SKM-1 (cell line): ENCODE measurements at regions not wholly inside any gene's neighbourhood (a gene's known extent, or its start where the extent isn't known, plus 50 kb on each side); places are given as distances from the start of the nearest gene placed in this dataset.

Experiments used
- DNase-seq: peaks from one replicate; lab custom pipeline; 2025; ENCODE audit not compliant: unreplicated experiment; lab: John Stamatoyannopoulos, UW

DNA sequence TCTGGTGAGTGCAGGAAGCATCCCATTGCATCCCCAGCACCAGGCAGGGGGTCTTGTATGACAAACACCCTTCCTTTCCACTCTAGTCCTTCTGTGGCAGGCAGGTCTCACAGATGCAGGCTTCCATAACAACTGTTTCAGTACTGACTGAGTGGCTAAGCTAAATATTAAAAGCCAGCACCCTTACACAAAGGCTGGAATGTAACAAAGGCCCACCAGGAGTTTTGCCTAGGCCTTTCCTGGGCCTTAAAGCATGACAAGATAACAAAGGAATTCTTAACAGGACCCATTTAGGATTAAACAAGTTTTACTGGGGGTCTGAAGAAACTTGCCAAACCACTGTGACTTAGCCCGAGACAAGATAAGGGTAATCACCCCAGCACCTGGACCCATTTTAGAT, 228.9 kb upstream of the RPL38 start:
- DNase-seq = no peak

DNA sequence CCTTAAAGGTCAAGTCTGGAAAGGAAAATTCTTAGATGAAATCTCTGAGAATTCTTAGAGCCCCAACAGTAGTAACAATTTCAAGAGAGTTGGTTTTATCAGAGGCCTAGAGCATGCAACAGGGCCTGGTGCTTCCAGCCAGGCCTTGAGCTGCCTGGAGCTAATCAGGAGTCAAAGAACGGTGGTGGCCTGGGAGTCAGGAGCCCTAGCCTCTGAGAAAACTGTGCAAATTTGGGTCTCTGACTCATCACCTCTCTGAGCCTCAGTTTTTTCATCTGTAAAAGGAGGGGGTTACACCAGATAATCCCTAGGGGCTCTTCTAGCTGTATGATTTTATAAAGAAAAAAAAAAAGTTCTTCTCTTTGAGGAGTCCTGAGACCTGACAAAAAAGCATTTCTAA, 227.3 kb upstream of the RPL38 start:
- DNase-seq = no peak

DNA sequence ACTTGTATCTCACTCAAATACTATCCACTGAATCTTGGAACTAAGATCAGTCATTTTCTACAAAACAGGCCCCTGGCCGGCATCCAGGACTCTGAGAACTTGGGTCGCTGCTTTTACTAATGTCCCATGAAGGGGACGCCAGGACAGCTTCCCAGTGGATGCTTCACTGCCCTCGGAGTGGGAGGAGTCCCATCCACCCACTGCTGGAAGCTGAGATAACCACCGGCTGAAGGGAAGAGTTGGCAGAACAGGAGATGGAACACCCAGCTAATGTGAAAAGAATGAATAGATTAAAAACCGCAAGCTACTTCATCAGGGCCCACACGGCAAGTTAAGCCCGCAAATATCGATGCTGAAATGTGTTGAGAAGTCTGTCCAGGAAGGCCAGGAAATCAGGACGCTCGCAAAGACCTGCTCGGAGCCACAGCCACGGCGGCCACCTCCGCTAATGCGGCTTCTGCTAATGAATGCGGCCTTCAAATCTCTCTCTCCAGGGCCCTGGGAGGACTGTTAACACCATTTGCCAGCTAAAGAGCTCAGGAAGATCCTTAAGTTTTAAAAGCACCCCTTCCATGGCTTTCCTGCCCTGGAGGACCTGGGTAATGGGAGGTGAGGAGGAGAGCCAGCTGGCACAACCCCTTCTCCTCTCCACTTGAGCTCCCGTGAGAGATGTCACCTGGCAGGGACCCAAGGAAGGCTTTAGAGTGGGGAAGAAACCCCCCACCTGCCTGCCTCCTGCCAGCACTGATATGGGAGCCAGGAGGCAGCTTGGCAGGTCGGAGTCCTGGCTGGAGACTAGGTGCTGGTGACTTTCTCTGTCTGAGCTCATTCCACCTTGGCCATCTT, 226.6 kb upstream of the RPL38 start:
- no peak for DNase-seq

DNA sequence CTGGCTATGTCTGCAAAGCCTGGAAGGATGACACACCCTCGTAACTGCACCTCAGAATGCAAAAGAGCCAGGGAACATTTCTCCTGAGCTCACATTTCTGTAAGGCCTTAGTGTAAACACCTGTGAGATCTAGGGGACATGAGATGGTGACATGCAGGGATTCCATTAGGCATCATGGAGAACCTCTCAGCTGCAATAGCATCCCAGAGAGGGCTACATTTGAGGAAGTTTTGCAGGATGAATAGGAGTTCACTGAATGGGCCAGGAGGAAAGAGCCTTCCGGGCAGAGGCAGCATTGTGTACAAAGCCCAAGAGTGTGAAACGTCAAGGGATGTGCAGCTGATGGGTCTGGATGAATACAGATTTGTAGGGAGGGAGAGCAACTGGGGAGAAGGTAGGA, 223.0 kb upstream of the RPL38 start:
- DNase-seq = no peak

DNA sequence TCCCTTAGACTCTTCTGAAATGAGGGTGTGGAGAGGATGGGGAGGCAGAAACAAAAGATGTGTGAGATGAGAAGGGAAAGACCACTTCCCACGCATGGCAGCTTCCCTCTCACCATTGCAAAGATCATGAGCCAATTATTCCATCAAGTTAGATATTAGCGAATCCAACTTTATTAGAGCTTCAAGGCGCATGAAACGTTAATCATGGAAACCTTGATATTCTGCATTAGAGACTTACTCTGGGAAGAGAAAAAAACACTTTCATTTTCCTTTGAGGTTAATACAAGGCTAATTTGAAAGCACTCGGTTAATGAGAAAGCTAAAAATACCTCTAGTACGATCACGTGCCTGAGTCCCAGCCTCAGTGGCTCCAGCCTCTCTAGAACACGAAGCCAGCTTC, 220.6 kb upstream of the RPL38 start:
- DNase-seq = no peak

DNA sequence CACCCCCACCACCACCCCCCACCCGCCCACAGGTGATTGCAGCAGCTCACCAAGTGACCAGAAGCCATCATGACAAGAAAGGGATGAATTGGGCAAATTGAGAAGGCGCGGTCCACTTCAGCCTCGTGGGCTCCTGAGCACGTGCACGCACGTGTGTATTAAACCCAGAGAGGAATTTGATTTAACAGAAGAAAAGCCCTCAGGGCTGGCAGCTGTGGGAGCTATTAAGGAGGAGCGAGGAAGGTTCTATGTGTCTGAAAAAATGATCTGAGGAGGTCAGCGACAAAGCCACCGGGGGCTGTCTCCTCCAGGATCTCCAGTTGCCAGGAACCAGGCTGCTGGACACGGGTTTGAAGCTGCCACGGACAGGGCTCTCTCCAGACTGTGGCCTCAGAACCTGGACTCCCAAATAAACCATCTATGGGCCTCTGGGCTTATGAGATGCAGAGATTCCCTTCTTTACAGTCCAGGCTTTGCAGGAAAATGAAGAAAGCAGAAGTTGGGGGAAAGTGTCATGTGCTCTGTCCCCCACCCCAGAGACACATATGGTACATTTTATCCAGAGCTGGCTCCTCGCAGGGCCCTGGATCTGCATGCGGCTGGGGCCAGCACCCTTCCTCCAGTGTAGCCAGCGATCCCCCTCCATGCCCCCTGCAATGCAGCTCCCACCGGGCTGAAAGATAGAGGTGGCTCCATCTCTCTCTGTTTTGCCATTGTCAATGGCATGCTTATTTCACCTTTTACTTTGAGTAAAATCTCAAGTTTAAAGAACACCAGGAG, 219.7 kb upstream of the RPL38 start:
- no peak for DNase-seq

DNA sequence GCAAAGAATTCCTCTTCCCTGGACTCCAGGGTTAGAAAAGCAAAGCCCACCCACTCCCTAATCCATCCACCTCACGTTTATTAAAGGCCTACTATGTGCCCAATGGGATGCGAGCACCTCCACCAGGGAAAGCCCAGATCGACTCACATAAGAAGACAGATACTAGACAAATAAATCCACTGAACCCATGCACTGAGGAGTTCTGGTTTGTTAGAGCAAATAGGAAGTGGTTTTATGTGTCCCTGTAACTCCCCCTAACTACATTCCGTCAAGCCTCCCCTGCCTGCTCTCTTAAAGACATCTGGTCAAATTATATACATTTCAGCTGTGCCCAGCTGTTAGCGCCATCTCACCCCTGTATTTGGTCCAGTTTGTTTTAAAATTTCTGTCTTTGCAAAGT, 218.5 kb upstream of the RPL38 start:
- DNase-seq = no peak

DNA sequence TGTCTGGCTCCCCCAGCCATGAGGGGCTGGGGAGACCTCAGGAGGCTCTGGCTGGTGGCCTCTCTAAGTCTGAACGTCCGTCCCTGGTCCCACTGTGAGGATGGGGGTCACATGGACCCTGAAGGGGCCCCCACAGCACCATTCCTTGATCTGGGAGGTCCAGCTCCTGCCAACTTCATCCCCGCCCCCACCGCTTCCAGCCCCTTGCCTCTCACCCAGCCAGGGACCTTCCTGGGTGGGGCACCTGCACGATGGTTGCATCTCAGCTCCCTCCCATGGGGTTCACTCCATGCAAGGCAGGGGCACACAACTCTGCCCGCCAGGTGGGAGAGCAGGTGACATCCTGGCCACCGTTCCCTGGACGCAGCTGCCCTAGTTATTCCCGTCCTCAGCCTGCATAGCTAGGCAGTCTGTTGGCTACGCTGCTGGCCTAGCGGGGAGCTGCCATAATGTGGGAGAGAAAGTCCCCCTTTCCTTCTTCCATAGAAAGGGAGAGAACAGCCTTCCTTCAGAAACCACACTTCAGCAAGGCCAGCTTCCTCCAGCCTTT, 217.9 kb upstream of the RPL38 start:
- DNase-seq = no peak

DNA sequence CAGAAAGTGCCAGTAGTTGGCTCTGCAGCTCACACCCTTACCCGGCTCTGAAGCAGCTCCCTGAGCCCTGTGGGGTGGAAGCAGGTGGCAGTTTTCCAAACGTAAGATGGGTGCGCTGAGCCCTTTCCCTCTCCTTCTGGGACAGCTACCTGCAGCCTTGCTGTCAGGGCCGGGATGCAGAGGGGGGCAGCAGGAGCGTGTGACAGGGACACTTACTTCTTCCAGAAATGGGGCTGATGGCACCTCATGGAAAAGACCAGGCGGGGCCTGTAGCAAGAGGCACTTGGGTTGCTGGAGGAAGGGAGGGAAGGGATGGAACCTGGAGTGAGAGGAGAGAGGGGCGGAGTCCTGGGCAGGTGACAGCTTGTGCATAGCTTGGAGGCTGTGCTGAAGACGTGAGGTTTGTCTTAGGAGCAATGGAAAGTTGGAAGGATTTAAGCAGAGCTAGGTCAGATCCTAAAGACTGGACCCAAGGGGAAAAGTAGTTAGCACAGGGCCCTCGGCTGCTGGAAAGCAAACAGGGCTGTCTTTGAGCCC, 216.8 kb upstream of the RPL38 start:
- DNase-seq = no peak

DNA sequence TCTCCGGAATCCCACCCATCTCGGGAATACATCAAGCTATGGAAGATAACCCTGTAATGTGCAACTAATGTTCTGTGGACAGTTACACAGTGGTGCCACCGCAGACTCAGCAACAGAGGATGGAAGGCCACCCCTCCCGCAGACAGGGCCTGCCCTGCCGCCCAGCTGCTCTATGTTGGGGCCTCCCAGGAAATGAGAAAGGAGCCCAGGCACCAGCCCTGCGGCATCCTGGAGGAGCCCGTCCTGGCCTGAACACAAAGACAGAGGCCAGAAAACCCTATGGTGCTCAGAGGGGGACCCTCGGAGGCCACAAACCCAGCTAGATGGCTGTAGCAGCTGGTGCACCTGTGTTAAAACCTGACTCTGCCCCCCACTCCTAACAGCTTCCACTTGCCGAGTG, 216.1 kb upstream of the RPL38 start:
- DNase-seq = no peak

DNA sequence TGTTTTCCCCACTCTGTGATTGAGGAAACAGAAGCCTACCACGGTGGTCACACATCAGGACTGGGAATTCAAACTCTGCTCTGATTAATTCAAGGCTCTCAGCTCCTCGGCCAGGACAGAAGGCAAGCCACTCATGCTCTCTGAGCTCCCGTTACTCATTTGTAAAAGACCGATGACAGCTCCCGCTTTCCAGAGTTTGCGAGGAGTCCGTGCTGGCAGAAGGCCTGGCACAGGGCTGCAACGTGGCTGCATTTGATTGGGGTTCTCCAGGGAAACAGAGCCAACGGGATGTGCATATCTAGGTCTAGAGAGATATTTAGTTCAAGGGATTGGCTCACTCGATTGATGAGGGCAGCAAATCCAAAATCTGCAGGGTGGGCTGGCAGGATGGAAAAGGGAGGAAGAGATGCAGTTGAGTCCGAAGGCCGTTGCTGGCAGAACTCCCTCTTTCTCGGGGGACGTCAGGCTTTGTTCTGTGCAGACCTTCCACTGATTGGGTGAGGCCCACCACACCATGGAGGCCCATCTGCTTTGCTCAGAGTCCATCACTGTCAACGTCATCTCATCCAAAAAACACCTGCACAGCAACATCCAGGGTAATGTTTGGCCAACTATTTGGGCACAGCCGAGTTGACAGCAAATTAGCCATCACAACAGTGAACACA, 215.5 kb upstream of the RPL38 start:
- no peak for DNase-seq

DNA sequence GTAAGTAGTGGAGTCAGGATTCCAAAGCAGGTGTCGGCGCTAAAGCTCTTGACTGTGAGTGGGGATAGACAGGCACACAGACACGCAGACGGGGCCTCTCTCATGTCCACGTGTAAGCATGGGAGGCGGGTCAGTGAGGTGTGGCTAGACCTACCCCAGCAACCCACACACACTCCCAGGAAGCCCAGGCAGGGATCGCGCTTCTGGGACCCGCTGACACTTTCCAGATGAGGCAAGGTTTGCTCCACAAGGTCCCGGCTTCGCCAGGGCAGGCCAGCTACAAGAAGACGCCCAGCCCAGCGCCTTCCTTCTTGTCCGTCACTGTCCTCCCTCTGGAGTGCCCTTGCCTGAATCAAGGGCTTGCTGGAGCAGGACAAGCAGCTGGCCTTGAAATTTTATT, 213.8 kb upstream of the RPL38 start:
- DNase-seq = no peak

DNA sequence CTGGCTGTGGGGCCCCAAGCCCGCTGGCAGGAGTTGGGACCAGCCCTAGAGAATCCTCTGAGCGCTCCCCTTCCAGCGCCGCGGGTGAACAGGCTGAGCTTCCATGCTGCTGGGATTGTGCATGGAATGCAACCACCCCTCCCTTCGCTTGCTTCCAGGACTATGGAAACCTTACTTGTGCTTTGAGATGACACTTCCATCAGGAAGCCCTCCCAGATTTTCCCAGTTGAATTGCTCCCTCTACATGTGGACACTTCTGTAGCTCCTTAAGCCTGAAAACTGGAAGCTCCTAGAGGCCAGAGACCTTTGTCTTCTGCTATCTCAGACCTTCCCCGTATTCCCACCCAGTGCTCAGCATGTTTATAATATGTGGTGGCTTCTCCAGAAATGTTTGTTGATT, 213.2 kb upstream of the RPL38 start:
- no peak for DNase-seq

DNA sequence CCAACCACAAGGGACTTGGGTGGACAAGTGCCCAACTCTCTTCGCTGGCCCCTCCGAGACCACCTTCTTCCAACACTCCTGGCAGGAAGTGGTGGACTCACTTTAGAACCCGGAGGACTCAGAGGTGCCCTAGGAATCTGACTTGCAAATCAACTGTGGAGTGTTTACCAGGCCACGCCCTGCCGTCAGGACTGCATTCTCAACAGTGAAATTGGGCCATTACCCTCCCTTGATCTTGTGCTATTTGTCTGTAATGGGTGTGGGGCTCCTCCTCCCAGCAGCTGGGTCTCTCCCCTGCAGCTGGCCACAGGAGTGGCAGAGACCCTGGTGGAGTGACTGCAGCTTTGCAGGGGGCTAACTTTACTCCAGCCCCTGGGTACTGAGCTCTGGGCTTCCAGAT, 212.2 kb upstream of the RPL38 start:
- DNase-seq = no peak

DNA sequence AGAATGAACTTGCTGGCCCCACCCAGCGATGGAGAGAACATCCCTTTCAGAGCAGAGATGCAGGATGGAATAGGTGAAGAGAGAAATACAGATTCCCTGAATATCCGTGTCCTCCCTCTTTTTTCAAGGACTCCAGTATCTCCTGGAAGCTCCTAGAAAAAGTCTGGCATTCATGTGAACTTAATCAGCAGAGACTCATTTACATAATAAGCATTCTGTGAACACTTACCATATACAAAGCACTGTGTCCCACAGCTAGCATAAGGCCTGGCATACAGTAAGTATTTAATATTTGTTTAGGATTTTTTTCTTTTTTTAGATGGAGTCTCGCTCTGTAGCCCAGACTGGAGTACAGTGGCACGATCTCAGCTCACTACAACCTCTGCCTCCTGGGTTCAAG, 208.5 kb upstream of the RPL38 start:
- no peak for DNase-seq

DNA sequence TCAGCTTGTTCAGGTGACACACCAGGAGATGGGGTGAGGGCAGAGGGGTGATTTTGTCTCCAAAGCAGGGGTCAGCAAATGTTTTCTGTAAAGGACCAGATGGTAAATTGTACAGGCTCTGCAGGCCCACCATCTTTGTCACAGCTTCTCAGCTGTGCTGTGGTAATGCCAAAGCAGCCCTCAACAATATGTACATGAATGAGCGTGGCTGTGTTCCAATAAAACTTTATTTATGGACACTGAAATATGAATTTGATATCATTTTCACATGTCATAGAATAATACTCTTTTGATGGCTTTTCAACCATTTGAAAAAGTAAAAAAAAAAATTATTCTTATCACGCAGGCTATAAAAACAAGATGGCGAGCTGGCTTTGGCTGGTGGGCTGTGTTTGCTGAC, 206.4 kb upstream of the RPL38 start:
- DNase-seq = no peak

DNA sequence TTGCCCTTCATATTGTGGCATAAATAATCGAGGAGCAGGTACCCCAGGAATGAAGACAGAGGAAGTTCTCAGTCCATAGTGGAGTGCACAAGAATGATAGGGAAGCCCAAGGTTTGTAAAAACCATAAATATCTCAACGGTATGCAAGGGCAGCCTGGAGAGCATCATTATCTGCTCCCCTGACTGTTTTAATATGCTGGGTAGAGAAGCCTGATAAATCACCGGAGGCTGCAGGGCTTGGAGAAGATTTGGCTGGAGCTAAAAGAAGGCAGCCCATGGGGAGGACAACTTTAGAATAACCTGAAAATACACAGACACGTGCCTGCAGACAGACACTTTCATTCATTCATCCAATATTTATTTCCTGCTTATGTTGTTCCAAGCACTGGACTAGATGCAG, 205.2 kb upstream of the RPL38 start:
- DNase-seq = no peak

DNA sequence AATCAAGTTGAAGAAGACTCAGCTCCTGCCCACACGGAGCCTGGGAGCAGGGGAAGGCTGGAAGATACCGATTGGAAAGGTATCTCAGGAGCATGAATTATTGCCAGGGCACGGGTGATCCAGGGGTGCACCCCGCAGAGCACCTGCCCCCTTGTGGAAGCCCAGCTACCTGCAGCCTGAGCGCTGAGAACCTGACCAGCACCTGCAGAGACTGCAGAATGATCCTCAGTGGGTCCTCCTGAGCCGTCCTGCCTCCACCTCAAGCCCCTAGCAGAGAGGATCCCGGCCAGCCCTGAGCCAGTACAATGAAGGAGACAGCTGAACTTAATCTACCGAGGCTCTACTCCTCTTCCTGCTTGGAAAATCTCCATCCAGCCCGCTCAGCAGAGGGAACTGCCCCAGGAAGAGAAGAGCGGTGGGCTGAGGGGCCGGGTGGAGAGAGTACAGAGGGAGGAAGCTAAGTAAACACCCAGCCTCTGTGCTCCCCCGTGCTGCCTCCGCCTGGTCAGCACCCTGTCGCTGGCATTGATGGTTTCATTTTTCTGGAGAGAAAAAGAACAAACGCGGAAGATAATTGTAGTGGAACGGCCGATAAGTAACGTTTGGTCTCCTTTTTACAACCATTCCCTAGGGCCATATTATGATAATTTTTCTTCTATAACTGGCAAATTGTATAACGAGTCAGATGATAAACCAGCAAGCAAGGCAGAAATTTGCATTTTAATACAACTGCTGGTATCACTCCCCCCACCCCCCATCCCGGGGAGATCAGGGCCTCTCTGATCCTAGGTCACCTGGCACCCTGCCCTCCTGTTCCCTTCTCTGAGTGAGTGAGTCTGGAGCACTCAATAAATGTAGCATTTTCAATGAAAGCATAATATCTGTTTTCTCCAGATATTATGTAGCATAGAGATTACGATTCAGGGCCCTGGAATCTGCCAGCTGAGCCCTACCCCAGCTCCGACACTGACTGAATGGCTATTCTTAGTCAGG, 204.5 kb upstream of the RPL38 start:
- no peak for DNase-seq

DNA sequence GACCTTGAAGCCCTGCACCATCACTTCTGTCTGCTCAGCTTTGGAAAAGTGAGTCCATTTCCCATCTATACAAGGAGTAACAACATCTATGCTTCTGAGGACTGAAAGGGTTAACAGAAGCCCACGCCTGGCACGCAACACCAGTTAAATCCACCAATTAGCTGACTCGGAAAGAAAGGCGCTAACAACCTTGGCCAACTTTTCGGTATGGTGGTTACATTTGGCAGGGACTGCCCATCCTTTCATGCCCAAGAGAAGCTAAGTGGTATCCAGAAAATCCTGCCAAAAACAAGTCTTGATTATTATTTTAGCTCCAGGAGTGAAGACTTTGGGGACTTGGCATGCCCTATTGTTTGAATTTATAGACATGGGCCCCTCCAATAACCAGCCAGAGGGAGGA, 202.3 kb upstream of the RPL38 start:
- no peak for DNase-seq

DNA sequence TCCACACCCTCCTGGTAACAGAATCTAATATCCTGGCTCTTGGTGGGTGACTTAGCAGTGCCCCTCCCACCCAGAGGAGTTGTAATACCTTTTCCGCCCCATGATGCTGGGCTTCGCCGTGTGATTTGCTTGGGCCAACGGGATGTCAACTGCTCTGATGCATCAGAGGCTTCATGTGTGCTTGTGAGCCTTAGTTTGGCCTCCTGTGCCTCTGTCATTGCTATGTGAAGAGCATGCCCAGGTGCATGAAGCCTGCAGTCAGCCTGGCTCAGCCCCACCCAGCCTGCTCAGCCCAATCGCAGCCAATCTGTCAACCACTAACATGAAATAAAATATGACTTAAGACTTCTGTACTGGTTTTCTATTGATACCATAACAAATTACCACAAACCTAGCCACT, 201.2 kb upstream of the RPL38 start:
- DNase-seq = no peak
